AG04450 (cell line): ENCODE measurements at regions not wholly inside any gene's neighbourhood (a gene's known extent, or its start where the extent isn't known, plus 50 kb on each side); places are given as distances from the start of the nearest gene placed in this dataset.
"Not testable (repeated sequence)": the region's sequence is repeated elsewhere in the genome, so short reads cannot be mapped to it uniquely, and the experiment has no call there.

Experiments
- CTCF ChIA-PET: fragments of 300-600, 350-600 bp; formaldehyde crosslinking; extraction: SDS; loops from one replicate; lab custom pipeline; 2022; ENCODE audit warnings: antibody characterized with exemption, inconsistent platforms; lab: Charles Lee
- POLR2A ChIA-PET: fragments of 350-600 bp; formaldehyde crosslinking; extraction: SDS; loops from one replicate; lab custom pipeline; 2021; ENCODE audit warnings: antibody characterized with exemption, inconsistent platforms; lab: Yijun Ruan, JAX
- DNase-seq: peaks from one replicate; pipeline ENCODE4 v3.0.0-alpha.2; 2011; ENCODE audit warnings: low read depth, low spot score
- H3K27ac ChIP-seq: one replicate; pipeline ENCODE4 v1.5.1; 2012; ENCODE audit warnings: low read depth, low read length, control low read depth
- H3K27me3 ChIP-seq: one replicate; pipeline ENCODE4 v1.6.0; 2012; ENCODE audit warnings: low read length; ENCODE audit not compliant: control insufficient read depth, insufficient read depth
- H3K4me3 ChIP-seq: 2 replicates; pipeline ENCODE4 v1.5.1; 2011; ENCODE audit warnings: mild to moderate bottlenecking, low read depth, low read length, control low read depth
- H3K9me3 ChIP-seq: 2 replicates; pipeline ENCODE4 v1.5.1; 2012; ENCODE audit warnings: low read length; ENCODE audit not compliant: control insufficient read depth, insufficient read depth
- CTCF ChIP-seq: IDR thresholded peaks from 2 replicates; pipeline ENCODE4 v1.5.1; 2011; ENCODE audit warnings: low read depth, low read length, control low read depth, inconsistent platforms

GRCh38 chr2:224171226-224171625 is 132.1 kb upstream of the SERPINE2 start:
- H3K9me3 ChIP-seq, result no peaks in the 10 kb centered on the region
- CTCF ChIA-PET, result interaction anchor here (0.7 kb wide), 1 partner anchor 163 kb away, joined by 3 read pairs; no protein-coding TSS in a partner anchor
- H3K27me3 ChIP-seq, result no peaks in the 10 kb centered on the region
- TF ChIP-seq CTCF, result no peak
- H3K4me3 ChIP-seq, result no peak overlapping the region
- POLR2A ChIA-PET, result no interaction called here
- H3K27ac ChIP-seq, result no peak overlapping the region
- no peak for DNase-seq

GRCh38 chr2:224169847-224170246 is 130.8 kb upstream of the SERPINE2 start:
- Histone ChIP-seq H3K27me3 (no peaks in the 10 kb centered on the region), H3K9me3 (no peaks in the 10 kb centered on the region), H3K4me3 (no peak overlapping the region), H3K27ac (no peak overlapping the region)
- DNase-seq, result no peak
- CTCF ChIA-PET, result interaction anchor here (1.4 kb wide), 1 partner anchor 176 kb away, joined by 4 read pairs; no protein-coding TSS in a partner anchor
- POLR2A ChIA-PET, result no interaction called here
- TF ChIP-seq CTCF, result no peak

- H3K27me3 ChIP-seq, POLR2A ChIA-PET, H3K4me3 ChIP-seq, H3K9me3 ChIP-seq, CTCF ChIA-PET, H3K27ac ChIP-seq, DNase-seq: not testable (repeated sequence)
These were observed 128.7 kb upstream of the SERPINE2 start for GRCh38 chr2:224167781-224168180.

DNA sequence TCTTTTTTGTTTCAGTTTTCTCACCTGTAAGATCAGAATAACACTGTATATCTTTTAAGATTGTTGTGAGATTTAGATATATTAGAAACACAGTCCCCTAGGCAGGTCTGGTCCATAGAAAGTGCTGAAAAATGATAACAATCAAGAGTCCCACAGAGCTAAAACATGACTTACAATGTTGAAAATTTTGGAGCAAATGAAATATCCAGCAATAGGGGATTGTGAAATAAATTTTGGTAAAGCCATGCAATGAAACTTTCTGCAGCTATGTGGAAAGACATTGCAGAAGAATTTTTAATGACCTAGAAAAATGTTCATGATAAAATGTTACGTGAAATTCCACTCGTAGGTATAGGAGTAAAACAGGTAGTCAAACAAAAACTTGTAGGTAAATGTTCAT is 127.6 kb upstream of the SERPINE2 start:
- no peak for DNase-seq
- Histone ChIP-seq H3K9me3 (no peaks in the 10 kb centered on the region), H3K27ac (no peak overlapping the region), H3K4me3 (no peak overlapping the region), H3K27me3 (no peaks in the 10 kb centered on the region)
- POLR2A ChIA-PET, result no interaction called here
- no peak for TF ChIP-seq CTCF
- CTCF ChIA-PET, result interaction anchor here (1.9 kb wide), 1 partner anchor 173 kb away, joined by 4 read pairs; no protein-coding TSS in a partner anchor

DNA sequence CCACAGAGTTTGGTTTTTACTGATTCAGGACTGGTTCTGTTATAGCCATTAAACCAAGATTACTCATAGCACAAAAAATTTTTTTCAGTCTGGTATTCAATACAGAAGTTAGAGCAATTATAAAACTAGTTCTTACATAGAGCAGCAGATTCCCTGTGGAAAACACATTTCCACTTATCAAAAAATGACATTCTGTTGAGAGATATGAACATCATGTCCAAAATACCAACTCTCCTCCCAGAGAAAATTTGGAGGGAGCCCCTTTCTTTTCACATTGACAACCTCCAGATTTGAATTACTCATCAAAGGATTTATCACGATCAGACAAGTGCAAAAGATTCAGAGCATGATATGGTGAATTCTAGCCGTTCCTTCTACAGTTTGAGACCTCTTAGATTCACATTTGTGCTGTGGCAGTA is 126.8 kb upstream of the SERPINE2 start:
- ChIA-PET POLR2A (no interaction called here), CTCF (interaction anchor here (1.9 kb wide), 1 partner anchor 172 kb away, joined by 4 read pairs; no protein-coding TSS in a partner anchor)
- TF ChIP-seq CTCF, result no peak
- H3K9me3 ChIP-seq, result no peaks in the 10 kb centered on the region
- DNase-seq, result no peak
- H3K27ac ChIP-seq, result no peak overlapping the region
- H3K27me3 ChIP-seq, result no peaks in the 10 kb centered on the region
- no peak overlapping the region for H3K4me3 ChIP-seq
